CD14-positive monocyte (primary cell): ENCODE measurements at regions not wholly inside any gene's neighbourhood (a gene's known extent, or its start where the extent isn't known, plus 50 kb on each side); places are given as distances from the start of the nearest gene placed in this dataset.

Experiments used
- DNase-seq, 3 donors: peaks; one replicate each; pipeline ENCODE4 v3.0.0-alpha.2; 2011 to 2022
- H2AFZ ChIP-seq: 2 replicates; pipeline ENCODE4 v1.6.0; 2012; ENCODE audit warnings: mild to moderate bottlenecking, low read depth, low read length, inconsistent platforms; ENCODE audit not compliant: insufficient read depth, poor library complexity, severe bottlenecking
- H3K27ac ChIP-seq, 2 donors: 1 replicate in 1 of 2; 2 replicates in 1 of 2; pipeline ENCODE4 v1.5.1; 2012 to 2013; ENCODE audit warnings: low read length in 2 of 2, control low read depth in 1 of 2, inconsistent platforms in 1 of 2, low read depth in 1 of 2, mild to moderate bottlenecking in 1 of 2
- H3K27me3 ChIP-seq, 2 donors: one replicate each; pipeline versions ENCODE4 v1.6.0 to v1.6.1; 2011 to 2013; ENCODE audit warnings: low read length in 2 of 2; ENCODE audit not compliant: control insufficient read depth in 2 of 2, insufficient read depth in 2 of 2
- H3K36me3 ChIP-seq, 2 donors: replicated peaks in 1 of 2; 1 replicate in 1 of 2; 2 replicates in 1 of 2; pipeline versions ENCODE4 v1.5.1 to v1.6.1; 2012 to 2013; ENCODE audit warnings: low read length in 2 of 2, control low read depth in 1 of 2, inconsistent platforms in 1 of 2, mild to moderate bottlenecking in 1 of 2; ENCODE audit not compliant: insufficient read depth in 2 of 2, control insufficient read depth in 1 of 2
- H3K4me1 ChIP-seq, 2 donors: 1 replicate in 1 of 2; 2 replicates in 1 of 2; pipeline versions ENCODE4 v1.5.1 to v1.6.1; 2012 to 2013; ENCODE audit warnings: low read length in 2 of 2, control low read depth in 1 of 2, inconsistent platforms in 1 of 2, mild to moderate bottlenecking in 1 of 2, moderate library complexity in 1 of 2; ENCODE audit not compliant: insufficient read depth in 2 of 2, control insufficient read depth in 1 of 2
- H3K4me2 ChIP-seq: replicated peaks from 2 replicates; pipeline ENCODE3; 2012; ENCODE audit warnings: low read length, moderate library complexity, mild to moderate bottlenecking; ENCODE audit not compliant: poor library complexity, severe bottlenecking; ENCODE audit errors: extremely low read depth
- H3K4me3 ChIP-seq, 3 experiments: fragments of 200-600 bp in 1 of 3; sonication (generic) in 1 of 3; replicated peaks in 1 of 3; 1 replicate in 2 of 3; 2 replicates in 1 of 3; pipeline ENCODE4 v1.5.1; 2011 to 2013; ENCODE audit warnings: low read length in 3 of 3, mild to moderate bottlenecking in 3 of 3, control low read depth in 2 of 3, low read depth in 2 of 3, inconsistent platforms in 1 of 3, moderate library complexity in 1 of 3
- H3K79me2 ChIP-seq: 2 replicates; pipeline ENCODE4 v1.6.0; 2012; ENCODE audit warnings: mild to moderate bottlenecking, control low read depth, inconsistent platforms, low read length, moderate library complexity; ENCODE audit not compliant: insufficient read depth
- H3K9ac ChIP-seq: 2 replicates; pipeline ENCODE4 v1.6.0; 2017; ENCODE audit warnings: low read length, mild to moderate bottlenecking; ENCODE audit not compliant: insufficient read depth, poor library complexity, severe bottlenecking
- H3K9me3 ChIP-seq, 2 donors: replicated peaks in 1 of 2; 1 replicate in 1 of 2; 2 replicates in 1 of 2; pipeline versions ENCODE4 v1.5.1 to v1.6.1; 2012 to 2013; ENCODE audit warnings: low read length in 2 of 2, control low read depth in 1 of 2; ENCODE audit not compliant: control insufficient read depth in 1 of 2, insufficient read depth in 1 of 2
- H4K20me1 ChIP-seq: 2 replicates; pipeline ENCODE4 v1.6.0; 2012; ENCODE audit warnings: mild to moderate bottlenecking, low read length, control low read depth, moderate library complexity; ENCODE audit not compliant: insufficient read depth
- H3K27ac Mint-ChIP-seq, 7 donors: one replicate each; pipeline ENCODE4 v1.8.0; 2020; ENCODE audit warnings: mild to moderate bottlenecking in 7 of 7, mixed read lengths in 7 of 7, moderate library complexity in 6 of 7, inconsistent platforms in 2 of 7
- H3K27me3 Mint-ChIP-seq, 3 donors: one replicate each; pipeline ENCODE4 v1.8.0; 2021 to 2022; ENCODE audit warnings: low read depth in 3 of 3, mild to moderate bottlenecking in 3 of 3, mixed read lengths in 3 of 3, moderate library complexity in 3 of 3, inconsistent platforms in 1 of 3
- H3K36me3 Mint-ChIP-seq, 2 donors: one replicate each; pipeline ENCODE4 v1.8.0; 2020; ENCODE audit warnings: mixed read lengths in 2 of 2, inconsistent platforms in 1 of 2, mild to moderate bottlenecking in 1 of 2
- H3K4me1 Mint-ChIP-seq: one replicate; pipeline ENCODE4 v1.8.0; 2020; ENCODE audit warnings: mild to moderate bottlenecking, mixed read lengths
- H3K4me3 Mint-ChIP-seq, 2 donors: one replicate each; pipeline ENCODE4 v1.8.0; 2020; ENCODE audit warnings: mild to moderate bottlenecking in 2 of 2, mixed read lengths in 2 of 2, moderate library complexity in 1 of 2
- H3K9me3 Mint-ChIP-seq, 7 donors: one replicate each; pipeline ENCODE4 v1.8.0; 2020 to 2022; ENCODE audit warnings: mixed read lengths in 7 of 7, mild to moderate bottlenecking in 6 of 7, moderate library complexity in 6 of 7, inconsistent platforms in 2 of 7
- CTCF ChIP-seq: fragments of 200-600 bp; IDR thresholded peaks from one replicate; pipeline ENCODE4 v1.8.0; 2022; ENCODE audit warnings: antibody characterized with exemption, mild to moderate bottlenecking
- WGBS: methylation state at CpG from one replicate; pipeline ENCODE4 v1.1.5; 2013; ENCODE audit warnings: missing lambda C conversion rate; ENCODE audit not compliant: insufficient coverage; 5-methylcytosine and 5-hydroxymethylcytosine counted together
- intact Hi-C, 2 donors: fragments of 100-400 bp; cut with micrococcal nuclease; formaldehyde crosslinking; loops; one replicate each; pipeline versions ENCODE4 v1.15.0 to v1.15.1; 2023

DNA sequence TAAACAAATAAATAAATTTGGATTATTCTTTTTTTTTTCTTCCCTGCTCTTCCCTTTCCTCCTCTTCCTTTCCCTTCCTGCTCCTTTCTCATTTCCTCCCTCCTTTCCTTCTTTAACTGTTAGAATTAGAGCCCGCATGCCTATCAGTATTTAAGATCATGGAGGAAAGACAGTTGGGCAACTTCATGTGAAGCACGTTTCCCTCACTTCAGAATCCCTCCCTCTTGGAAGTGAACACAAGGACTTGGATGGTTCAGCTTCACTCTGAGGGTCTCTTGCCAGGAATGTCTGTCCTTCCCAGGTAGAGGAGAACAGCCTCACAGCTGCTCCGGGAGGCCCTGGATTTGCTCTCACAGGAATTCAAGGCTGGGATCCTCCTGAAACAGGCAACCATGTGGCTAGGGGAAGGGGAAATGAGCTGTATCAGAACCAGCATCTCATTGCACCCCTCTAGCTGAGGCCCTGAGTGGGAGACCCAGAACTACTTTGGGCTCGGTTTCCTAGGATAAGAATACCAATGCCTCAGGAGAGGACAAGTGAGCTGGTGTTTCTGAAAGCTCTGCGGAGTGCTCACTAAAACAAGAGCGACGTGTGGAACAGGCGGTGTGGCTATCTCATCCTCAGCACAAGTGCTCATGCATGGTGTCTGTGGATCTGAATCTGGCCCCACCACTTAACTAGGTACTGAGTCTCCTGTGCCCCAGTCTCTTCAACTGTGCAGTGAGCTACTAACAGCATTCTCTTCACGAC lies 230.5 kb downstream of the MYCN start:
- Mint-ChIP-seq H3K9me3 (peaks cover 0 to 7% (median 1%) of the 10 kb centered on the region in 7 donors), H3K27ac (no peak overlapping the region), H3K4me3 (no peak overlapping the region), H3K27me3 (peaks cover 0 to 1% (median 0%) of the 10 kb centered on the region in 3 donors), H3K4me1 (no peaks in the 10 kb centered on the region), H3K36me3 (no peaks in the 10 kb centered on the region)
- no peaks in the 10 kb centered on the region for H3K79me2 ChIP-seq
- no peaks in the 10 kb centered on the region for H3K36me3 ChIP-seq
- H3K4me1 ChIP-seq, result no peaks in the 10 kb centered on the region
- no peak overlapping the region for H2AFZ ChIP-seq
- no peak overlapping the region for H3K4me3 ChIP-seq
- no peak for DNase-seq
- intact Hi-C loops, result no loop called here
- H3K27ac ChIP-seq, result no peak overlapping the region
- H3K9me3 ChIP-seq, result no peaks in the 10 kb centered on the region
- no peak overlapping the region for H3K4me2 ChIP-seq
- 83% methylated on average over 5 of the region's 9 CpGs for WGBS
- H3K27me3 ChIP-seq, result no peaks in the 10 kb centered on the region
- TF ChIP-seq CTCF, result no peak
- H3K9ac ChIP-seq, result no peak overlapping the region
- H4K20me1 ChIP-seq, result no peaks in the 10 kb centered on the region

GRCh38 chr2:16169381-16169960 lies 229.1 kb downstream of the MYCN start:
- Histone ChIP-seq H3K9me3 (no peaks in the 10 kb centered on the region), H3K27ac (no peak overlapping the region), H3K36me3 (no peaks in the 10 kb centered on the region), H3K4me1 (no peaks in the 10 kb centered on the region), H3K27me3 (no peaks in the 10 kb centered on the region), H3K4me3 (no peak overlapping the region), H3K4me2 (no peak overlapping the region), H2AFZ (no peak overlapping the region), H4K20me1 (no peaks in the 10 kb centered on the region), H3K79me2 (no peaks in the 10 kb centered on the region), H3K9ac (no peak overlapping the region)
- Mint-ChIP-seq H3K4me1 (no peaks in the 10 kb centered on the region), H3K9me3 (peaks cover 0 to 7% (median 1%) of the 10 kb centered on the region in 7 donors), H3K27ac (no peak overlapping the region), H3K27me3 (no peaks in the 10 kb centered on the region), H3K4me3 (no peak overlapping the region), H3K36me3 (no peaks in the 10 kb centered on the region)
- no peak for TF ChIP-seq CTCF
- intact Hi-C loops, result no loop called here
- no peak for DNase-seq
- 100% methylated on average over 2 of the region's 8 CpGs for WGBS
